GM12875 (cell line): ENCODE measurements at regions not wholly inside any gene's neighbourhood (a gene's known extent, or its start where the extent isn't known, plus 50 kb on each side); places are given as distances from the start of the nearest gene placed in this dataset.

Source experiments
- H3K4me3 ChIP-seq: one replicate; pipeline ENCODE4 v1.5.1; 2011; ENCODE audit warnings: low read depth, low read length, control low read depth
- TF ChIP-seq, protein P1 (sequence below): IDR thresholded peaks from 2 replicates; pipeline ENCODE4 v1.5.1; 2011; ENCODE audit warnings: low read depth, mild to moderate bottlenecking, control low read depth, inconsistent platforms, low read length, moderate library complexity, borderline replicate concordance; ENCODE audit not compliant: insufficient read depth

DNA sequence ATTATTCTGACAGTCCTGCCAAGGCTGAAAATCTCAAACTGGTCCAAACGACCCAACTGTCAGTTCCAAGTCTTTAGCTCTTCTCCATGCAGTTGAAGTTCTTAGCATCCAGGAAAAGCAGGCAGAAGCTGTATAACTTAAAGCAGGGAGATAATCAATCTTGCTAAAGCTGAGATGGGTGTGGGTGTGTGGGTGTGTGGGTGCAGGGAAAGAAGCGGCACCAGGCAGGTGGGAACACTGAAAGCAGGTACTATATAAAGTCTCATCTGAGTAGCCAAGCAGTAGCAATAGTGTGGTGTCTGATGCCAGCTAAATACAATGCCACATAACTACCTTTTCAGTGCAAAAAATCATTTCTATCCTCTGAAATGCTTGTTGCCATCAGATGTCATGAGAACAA is 69.7 kb upstream of the EGFL6 start:
- no peak overlapping the region for H3K4me3 ChIP-seq
- TF ChIP-seq, protein P1, sequence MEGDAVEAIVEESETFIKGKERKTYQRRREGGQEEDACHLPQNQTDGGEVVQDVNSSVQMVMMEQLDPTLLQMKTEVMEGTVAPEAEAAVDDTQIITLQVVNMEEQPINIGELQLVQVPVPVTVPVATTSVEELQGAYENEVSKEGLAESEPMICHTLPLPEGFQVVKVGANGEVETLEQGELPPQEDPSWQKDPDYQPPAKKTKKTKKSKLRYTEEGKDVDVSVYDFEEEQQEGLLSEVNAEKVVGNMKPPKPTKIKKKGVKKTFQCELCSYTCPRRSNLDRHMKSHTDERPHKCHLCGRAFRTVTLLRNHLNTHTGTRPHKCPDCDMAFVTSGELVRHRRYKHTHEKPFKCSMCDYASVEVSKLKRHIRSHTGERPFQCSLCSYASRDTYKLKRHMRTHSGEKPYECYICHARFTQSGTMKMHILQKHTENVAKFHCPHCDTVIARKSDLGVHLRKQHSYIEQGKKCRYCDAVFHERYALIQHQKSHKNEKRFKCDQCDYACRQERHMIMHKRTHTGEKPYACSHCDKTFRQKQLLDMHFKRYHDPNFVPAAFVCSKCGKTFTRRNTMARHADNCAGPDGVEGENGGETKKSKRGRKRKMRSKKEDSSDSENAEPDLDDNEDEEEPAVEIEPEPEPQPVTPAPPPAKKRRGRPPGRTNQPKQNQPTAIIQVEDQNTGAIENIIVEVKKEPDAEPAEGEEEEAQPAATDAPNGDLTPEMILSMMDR, result no peak

DNA sequence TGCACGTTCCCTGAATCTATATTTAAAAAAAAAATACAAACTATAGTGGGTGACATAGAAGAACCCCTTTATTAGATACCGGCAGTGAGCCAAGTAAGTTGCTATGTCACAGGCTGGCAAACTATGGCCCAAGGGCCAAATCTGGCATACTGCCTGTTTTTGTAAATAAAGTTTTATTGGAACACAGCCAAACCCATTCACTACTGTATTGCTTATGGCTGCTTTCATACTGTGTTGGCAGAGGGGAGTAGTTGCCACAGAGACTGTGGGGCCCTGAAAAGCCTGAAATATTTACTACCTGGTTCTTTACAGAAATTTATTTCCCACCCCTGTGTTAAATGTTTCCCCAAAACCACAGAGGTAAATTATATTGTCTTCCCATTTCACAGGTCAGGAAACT is 71.2 kb upstream of the EGFL6 start:
- H3K4me3 ChIP-seq, result no peak overlapping the region
- TF ChIP-seq, protein P1, result no peak

DNA sequence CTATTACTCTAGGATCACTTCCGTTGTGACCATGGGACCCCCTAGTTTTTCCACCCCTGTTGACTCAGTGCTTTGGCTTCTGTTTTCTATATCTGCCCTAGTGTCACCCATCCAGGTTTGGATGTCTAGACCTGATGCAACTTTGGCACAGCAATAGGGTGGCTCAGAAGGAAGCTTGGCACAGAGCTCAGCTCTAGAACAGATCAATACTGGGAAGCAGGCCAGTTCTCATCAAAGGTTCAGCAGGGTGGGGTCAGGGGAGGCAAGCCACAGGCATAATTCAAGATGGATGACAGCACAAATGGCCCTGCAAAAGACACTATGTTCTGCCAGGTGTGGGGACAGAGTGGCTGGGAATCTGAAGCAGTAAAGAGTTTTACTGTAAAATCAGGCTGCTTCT is 74.2 kb upstream of the EGFL6 start:
- H3K4me3 ChIP-seq, result no peak overlapping the region
- TF ChIP-seq, protein P1, result no peak

DNA sequence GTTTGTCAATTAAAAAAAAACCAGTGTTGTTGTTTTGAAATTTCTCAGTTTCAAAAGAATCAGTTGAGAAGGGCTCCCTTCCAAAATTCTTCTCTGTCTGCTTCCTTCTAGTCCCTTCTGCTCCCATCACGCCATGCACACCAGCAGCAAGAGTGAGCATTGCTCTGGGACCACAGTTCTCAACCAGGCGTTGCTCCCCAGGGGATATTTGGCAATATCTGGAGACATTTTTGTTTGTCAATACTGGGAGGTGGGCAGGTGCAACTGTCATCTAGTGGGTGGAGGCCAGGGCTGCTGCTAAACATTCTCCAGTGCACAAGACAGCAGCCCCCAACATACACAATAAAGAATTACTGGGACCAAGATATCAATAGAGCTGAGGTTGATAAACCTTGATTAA is 74.8 kb upstream of the EGFL6 start:
- H3K4me3 ChIP-seq, result no peak overlapping the region
- TF ChIP-seq, protein P1, result no peak

DNA sequence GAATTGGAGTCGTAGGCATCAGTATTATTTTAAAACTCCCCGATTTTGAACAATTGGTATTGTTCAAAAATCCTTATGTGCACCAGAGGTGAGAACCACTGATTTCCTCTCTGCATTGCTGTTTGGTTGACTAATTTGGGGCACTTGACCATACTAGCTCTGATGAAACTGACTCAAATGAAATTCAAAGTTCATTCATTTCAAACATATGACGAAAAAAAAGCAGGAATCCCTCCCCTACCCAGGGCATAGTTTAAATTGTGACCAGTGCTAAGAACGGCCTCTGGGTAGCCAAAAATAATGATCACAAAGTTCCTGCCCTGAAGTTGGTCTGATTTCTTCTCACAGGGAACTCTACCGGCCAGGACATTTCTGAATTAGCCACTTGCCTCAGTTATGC is 75.7 kb upstream of the EGFL6 start:
- TF ChIP-seq, protein P1, result no peak
- H3K4me3 ChIP-seq, result no peak overlapping the region

DNA sequence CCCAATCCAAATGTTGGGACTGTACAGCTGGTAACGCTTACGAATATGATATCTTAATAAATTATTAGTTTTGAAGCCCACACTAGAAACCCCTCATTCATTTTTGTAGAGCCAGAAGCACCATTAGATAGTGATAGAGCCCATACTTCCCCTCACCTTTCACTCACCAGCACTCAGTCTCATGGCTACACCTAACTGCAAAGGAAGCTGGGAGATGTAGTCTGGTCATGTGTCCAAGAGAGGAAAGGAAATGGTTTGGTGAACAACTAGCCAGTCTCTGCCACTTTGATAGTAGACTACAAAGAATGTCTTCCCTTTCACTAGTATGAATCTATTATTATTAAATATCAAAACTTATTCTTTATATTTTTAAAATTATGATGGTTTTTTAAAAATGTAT is 77.1 kb upstream of the EGFL6 start:
- H3K4me3 ChIP-seq, result no peak overlapping the region
- TF ChIP-seq, protein P1, result no peak

DNA sequence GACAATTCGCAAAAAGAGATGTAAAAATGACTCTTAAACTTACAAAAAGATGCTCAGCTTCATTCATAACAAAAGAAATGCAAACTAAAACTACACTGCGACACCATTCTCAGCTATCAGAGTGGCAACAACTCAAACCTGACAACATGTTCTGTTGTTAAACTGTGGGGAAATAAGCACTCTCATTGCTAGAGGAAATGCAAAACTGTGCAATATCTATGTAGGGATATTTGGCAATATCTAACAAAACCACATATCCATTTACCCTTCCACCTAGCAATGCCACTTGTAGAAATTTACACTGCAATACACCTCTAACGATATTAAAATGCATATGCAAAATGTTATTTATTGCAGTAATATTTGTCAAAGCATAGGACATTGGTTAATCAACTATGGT is 78.3 kb upstream of the EGFL6 start:
- TF ChIP-seq, protein P1, result no peak
- H3K4me3 ChIP-seq, result no peak overlapping the region
